Panc1 (cell line): ENCODE measurements at regions not wholly inside any gene's neighbourhood (a gene's known extent, or its start where the extent isn't known, plus 50 kb on each side); places are given as distances from the start of the nearest gene placed in this dataset.

Experiments
- ATAC-seq: fragments of 200-7000 bp; cut with Tn5 transposase; 2 replicates; pipeline ENCODE4 v1.9.1; 2020; ENCODE audit warnings: mild to moderate bottlenecking, moderate library complexity
- BruUV-seq: library from RNA; stranded (reverse); fragments of 400-500 nt; replicated peaks from 2 replicates; lab custom pipeline; 2021; lab: Mats Ljungman, UMichigan
- CTCF ChIA-PET: fragments of 300-600 bp; sonication (Branson Sonifier 250); formaldehyde crosslinking; loops from one replicate; lab custom pipeline; 2022; ENCODE audit warnings: antibody characterized with exemption; lab: Charles Lee
- POLR2A ChIA-PET: fragments of 300-600 bp; sonication (Branson Sonifier 250); formaldehyde crosslinking; loops from one replicate; lab custom pipeline; 2022; ENCODE audit warnings: antibody characterized with exemption; lab: Charles Lee
- DNase-seq: peaks from one replicate; pipeline ENCODE4 v3.0.0-alpha.2; 2010; ENCODE audit warnings: low read depth, low spot score
- H3K27ac ChIP-seq: 2 replicates; pipeline ENCODE4 v1.5.1; 2011; ENCODE audit warnings: mild to moderate bottlenecking, low read length, inconsistent platforms
- H3K27me3 ChIP-seq: fragments of 200-500 bp; sonication (Bioruptor generic); 2 replicates; pipeline ENCODE4 v1.6.0; 2014; ENCODE audit warnings: low read length, inconsistent platforms; ENCODE audit not compliant: control insufficient read depth, insufficient read depth
- H3K36me3 ChIP-seq: fragments of 200-500 bp; sonication (Bioruptor generic); 2 replicates; pipeline ENCODE4 v1.5.1; 2014; ENCODE audit warnings: inconsistent platforms, mild to moderate bottlenecking, low read length, moderate library complexity; ENCODE audit not compliant: control insufficient read depth, insufficient read depth
- H3K4me1 ChIP-seq: 2 replicates; pipeline ENCODE4 v1.5.1; 2011; ENCODE audit warnings: inconsistent platforms, mild to moderate bottlenecking, low read length, moderate library complexity; ENCODE audit not compliant: control insufficient read depth, insufficient read depth
- H3K4me3 ChIP-seq, 2 experiments: 2 replicates each; pipeline ENCODE4 v1.5.1; 2011 to 2012; ENCODE audit warnings: low read depth in 2 of 2, low read length in 2 of 2, mild to moderate bottlenecking in 2 of 2, inconsistent platforms in 1 of 2, moderate library complexity in 1 of 2
- H3K9me3 ChIP-seq: fragments of 200-500 bp; sonication (Bioruptor generic); 2 replicates; pipeline ENCODE4 v1.5.1; 2014; ENCODE audit warnings: low read depth, mild to moderate bottlenecking, inconsistent platforms, low read length, moderate library complexity; ENCODE audit not compliant: control insufficient read depth, insufficient read depth
- POLR2AphosphoS5 ChIP-seq: IDR thresholded peaks from 2 replicates; pipeline ENCODE4 v1.6.1; 2012; ENCODE audit warnings: mild to moderate bottlenecking, low read depth, low read length, moderate library complexity
- SIN3A ChIP-seq: IDR thresholded peaks from 2 replicates; pipeline ENCODE4 v1.6.1; 2012; ENCODE audit warnings: low read depth, mild to moderate bottlenecking, low read length, moderate library complexity, borderline replicate concordance; ENCODE audit not compliant: insufficient read depth
- TCF7L2 ChIP-seq: IDR thresholded peaks from 2 replicates; pipeline ENCODE4 v1.6.1; 2011; ENCODE audit warnings: mild to moderate bottlenecking, low read depth, low read length, inconsistent platforms
- in situ Hi-C: cut with HindIII; loops from 2 replicates; pipeline ENCODE4 v1.10.0; 2016; ENCODE audit warnings: low sequenced_read_pairs, low pct_unique_long_range_greater_than_20kb
- intact Hi-C: fragments of 100-400 bp; cut with micrococcal nuclease; formaldehyde crosslinking; loops from one replicate; pipeline ENCODE4 v1.10.0; 2022; ENCODE audit not compliant: unreplicated experiment
- TF ChIP-seq, protein P1 (sequence below), 2 experiments: IDR thresholded peaks; 2 replicates each; pipeline ENCODE4 v1.6.1; 2011 to 2012; ENCODE audit warnings: low read depth in 2 of 2, control low read depth in 1 of 2, low read length in 1 of 2, mild to moderate bottlenecking in 1 of 2, moderate library complexity in 1 of 2; ENCODE audit not compliant: insufficient read depth in 1 of 2
- TF ChIP-seq, protein P2 (sequence below): fragments of 450-650 bp; IDR thresholded peaks from 2 replicates; pipeline ENCODE4 v1.5.1; 2017; ENCODE audit warnings: mild to moderate bottlenecking

DNA sequence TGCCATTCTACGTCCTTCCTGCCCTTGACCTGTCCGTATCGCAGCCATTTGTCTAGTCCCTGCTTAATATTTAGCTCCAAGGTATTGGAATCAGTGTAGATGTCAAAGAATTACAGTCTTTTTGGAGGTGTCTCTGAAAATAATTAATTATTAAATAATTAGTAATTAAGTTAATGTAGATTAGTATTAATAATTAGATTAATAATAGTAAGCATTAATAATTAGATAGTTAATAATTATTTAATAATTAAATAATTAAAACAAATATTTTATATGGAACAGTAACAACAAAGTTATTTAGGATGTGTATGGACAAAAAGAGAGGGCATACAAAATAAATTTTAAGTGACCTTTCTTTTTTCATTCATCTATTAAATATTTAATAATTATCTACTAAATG is 639.6 kb downstream of the AACS start:
- no peak for TF ChIP-seq TCF7L2
- TF ChIP-seq POLR2AphosphoS5, result no peak
- no peak for TF ChIP-seq SIN3A
- no peaks in the 10 kb centered on the region for H3K36me3 ChIP-seq
- H3K27ac ChIP-seq, result no peak overlapping the region
- no TSS peak for BruUV-seq
- POLR2A ChIA-PET, result no interaction called here
- in situ Hi-C loops, result no loop called here
- no peak overlapping the region for H3K4me3 ChIP-seq
- intact Hi-C loops, result no loop called here
- no peak for DNase-seq
- no peaks in the 10 kb centered on the region for H3K27me3 ChIP-seq
- ATAC-seq, result no peak
- no peaks in the 10 kb centered on the region for H3K4me1 ChIP-seq
- CTCF ChIA-PET, result no interaction called here
- H3K9me3 ChIP-seq, result no peaks in the 10 kb centered on the region

DNA sequence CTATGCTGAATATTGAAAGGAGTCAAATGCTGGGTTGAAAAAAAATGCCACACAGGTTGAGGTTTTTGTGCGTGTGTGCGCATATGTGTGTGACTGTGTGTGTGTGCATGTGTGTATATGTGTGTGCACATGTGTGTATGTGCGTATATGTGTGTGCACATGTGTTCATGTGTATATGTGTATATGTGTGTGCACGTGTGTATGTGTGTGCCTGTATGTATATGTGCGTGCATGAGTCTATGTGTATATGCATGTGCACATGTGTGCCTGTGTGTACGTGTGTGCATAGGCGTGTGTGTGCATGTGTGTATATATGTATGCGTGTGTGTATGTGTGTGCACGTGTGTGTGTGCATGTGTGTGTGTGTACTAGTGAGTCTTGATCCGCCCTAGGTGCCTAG is 655.7 kb downstream of the AACS start:
- ATAC-seq (no peak), DNase-seq (no peak)
- Histone ChIP-seq H3K27ac (no peak overlapping the region), H3K4me3 (no peak overlapping the region), H3K9me3 (no peaks in the 10 kb centered on the region), H3K27me3 (no peaks in the 10 kb centered on the region), H3K4me1 (no peaks in the 10 kb centered on the region), H3K36me3 (no peaks in the 10 kb centered on the region)
- no peak for TF ChIP-seq SIN3A
- TF ChIP-seq TCF7L2, result no peak
- no peak for TF ChIP-seq POLR2AphosphoS5
- TF ChIP-seq, protein P1, sequence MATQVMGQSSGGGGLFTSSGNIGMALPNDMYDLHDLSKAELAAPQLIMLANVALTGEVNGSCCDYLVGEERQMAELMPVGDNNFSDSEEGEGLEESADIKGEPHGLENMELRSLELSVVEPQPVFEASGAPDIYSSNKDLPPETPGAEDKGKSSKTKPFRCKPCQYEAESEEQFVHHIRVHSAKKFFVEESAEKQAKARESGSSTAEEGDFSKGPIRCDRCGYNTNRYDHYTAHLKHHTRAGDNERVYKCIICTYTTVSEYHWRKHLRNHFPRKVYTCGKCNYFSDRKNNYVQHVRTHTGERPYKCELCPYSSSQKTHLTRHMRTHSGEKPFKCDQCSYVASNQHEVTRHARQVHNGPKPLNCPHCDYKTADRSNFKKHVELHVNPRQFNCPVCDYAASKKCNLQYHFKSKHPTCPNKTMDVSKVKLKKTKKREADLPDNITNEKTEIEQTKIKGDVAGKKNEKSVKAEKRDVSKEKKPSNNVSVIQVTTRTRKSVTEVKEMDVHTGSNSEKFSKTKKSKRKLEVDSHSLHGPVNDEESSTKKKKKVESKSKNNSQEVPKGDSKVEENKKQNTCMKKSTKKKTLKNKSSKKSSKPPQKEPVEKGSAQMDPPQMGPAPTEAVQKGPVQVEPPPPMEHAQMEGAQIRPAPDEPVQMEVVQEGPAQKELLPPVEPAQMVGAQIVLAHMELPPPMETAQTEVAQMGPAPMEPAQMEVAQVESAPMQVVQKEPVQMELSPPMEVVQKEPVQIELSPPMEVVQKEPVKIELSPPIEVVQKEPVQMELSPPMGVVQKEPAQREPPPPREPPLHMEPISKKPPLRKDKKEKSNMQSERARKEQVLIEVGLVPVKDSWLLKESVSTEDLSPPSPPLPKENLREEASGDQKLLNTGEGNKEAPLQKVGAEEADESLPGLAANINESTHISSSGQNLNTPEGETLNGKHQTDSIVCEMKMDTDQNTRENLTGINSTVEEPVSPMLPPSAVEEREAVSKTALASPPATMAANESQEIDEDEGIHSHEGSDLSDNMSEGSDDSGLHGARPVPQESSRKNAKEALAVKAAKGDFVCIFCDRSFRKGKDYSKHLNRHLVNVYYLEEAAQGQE (IDR thresholded peaks at IDR 0.05; ENCODE audit: insufficient read depth in 1 of 2, low read depth in 2 of 2, low read length in 1 of 2), result no peak
- TF ChIP-seq, protein P2, sequence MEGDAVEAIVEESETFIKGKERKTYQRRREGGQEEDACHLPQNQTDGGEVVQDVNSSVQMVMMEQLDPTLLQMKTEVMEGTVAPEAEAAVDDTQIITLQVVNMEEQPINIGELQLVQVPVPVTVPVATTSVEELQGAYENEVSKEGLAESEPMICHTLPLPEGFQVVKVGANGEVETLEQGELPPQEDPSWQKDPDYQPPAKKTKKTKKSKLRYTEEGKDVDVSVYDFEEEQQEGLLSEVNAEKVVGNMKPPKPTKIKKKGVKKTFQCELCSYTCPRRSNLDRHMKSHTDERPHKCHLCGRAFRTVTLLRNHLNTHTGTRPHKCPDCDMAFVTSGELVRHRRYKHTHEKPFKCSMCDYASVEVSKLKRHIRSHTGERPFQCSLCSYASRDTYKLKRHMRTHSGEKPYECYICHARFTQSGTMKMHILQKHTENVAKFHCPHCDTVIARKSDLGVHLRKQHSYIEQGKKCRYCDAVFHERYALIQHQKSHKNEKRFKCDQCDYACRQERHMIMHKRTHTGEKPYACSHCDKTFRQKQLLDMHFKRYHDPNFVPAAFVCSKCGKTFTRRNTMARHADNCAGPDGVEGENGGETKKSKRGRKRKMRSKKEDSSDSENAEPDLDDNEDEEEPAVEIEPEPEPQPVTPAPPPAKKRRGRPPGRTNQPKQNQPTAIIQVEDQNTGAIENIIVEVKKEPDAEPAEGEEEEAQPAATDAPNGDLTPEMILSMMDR, result no peak
- no TSS peak for BruUV-seq
- in situ Hi-C loops (no loop called here), intact Hi-C loops (no loop called here)
- ChIA-PET POLR2A (no interaction called here), CTCF (no interaction called here)

DNA sequence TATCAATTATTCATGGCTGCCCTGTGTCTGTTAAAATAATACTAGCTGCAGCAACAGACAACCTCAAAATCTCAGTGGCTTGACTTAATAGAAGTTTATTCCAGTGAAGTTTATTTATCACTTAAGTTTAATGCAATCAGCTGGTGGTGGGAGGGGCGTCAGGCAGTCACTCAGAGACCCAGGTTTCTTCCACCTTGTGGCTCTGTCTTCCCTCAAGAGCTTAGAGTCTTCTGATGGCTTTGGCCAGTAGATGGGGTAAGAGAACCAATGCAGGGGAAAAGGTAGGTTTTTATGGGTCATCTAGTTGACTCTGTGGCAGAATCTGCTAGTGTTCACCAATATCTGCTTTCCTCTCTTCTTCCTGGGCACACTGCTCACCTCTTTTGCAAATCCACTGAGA is 668.9 kb downstream of the AACS start:
- no peak for ATAC-seq
- Histone ChIP-seq H3K9me3 (no peaks in the 10 kb centered on the region), H3K4me1 (no peaks in the 10 kb centered on the region), H3K27me3 (no peaks in the 10 kb centered on the region), H3K36me3 (no peaks in the 10 kb centered on the region), H3K27ac (no peak overlapping the region), H3K4me3 (no peak overlapping the region)
- in situ Hi-C loops, result no loop called here
- DNase-seq, result no peak
- ChIA-PET POLR2A (no interaction called here), CTCF (no interaction called here)
- TF ChIP-seq POLR2AphosphoS5, result no peak
- TF ChIP-seq, protein P2, result peak; percentile 25
- BruUV-seq, result no TSS peak
- intact Hi-C loops, result no loop called here
